Activated CD4-positive, alpha-beta T cell treated with anti-CD3 and anti-CD28 coated beads, Interleukin-2, amount 50 U/mL, for 1 hour (primary cell): ENCODE measurements at regions not wholly inside any gene's neighbourhood (a gene's known extent, or its start where the extent isn't known, plus 50 kb on each side); places are given as distances from the start of the nearest gene placed in this dataset.
"Not testable (repeated sequence)": the region's sequence is repeated elsewhere in the genome, so short reads cannot be mapped to it uniquely, and the experiment has no call there.

Experiments
- DNase-seq: peaks from one replicate; pipeline ENCODE4 v3.0.0-alpha.2; 2020

DNA sequence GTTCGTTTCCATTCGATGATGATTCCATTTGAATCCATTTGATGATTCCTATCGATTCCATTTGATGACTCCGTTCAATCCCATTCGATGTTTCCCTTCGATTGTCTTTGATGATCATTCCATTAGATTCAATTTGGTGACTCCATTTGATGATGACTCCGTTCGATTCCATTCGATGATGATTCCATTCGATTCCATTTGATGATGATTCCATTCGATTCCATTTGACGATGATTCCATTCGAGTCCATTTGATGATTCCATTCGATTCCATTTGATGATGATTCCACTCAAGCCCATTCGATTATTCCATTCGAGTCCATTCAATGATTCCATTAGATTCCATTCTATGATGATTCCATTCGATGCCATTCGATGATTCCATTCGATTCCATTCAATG, 2730.6 kb downstream of the RPIA start:
- not testable (repeated sequence) for DNase-seq

- not testable (repeated sequence) for DNase-seq
Measured at GRCh38 chr2:91427148-91427547, 2735.7 kb downstream of the RPIA start.

GRCh38 chr2:91441932-91442245, 2750.4 kb downstream of the RPIA start:
- not testable (repeated sequence) for DNase-seq

DNA sequence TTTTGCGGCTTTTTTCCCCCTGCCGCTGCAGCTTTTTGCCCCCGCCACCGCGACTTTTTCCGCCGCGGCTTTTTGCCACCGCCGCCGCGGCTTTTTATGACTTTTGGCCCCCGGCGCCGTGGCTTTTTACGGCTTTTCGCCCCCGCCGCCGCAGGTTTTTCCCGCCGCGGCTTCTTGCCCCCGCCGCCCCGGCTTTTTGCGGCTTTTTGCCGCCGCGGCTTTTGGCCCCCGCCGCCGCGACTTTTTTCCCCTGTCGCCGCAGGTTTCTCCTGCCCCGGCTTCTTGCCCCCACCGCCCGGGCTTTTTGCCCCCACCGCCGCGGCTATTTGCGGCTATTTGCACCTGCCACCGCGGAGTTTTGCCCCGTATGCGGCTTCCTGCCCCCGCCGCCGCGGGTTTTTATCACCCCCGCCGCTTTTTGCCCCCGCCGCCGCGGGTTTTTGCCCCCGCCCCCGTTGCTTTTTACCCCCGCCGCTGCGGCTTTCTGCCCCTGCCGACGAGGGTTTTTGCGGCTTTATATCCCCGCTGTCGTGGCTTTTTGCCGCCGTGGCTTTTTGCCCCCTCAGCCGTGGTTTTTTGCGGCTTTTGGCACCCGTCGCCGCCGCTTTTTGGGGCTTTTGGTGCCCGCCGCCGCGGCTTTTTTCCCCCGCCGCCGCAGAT, 2750.9 kb downstream of the RPIA start:
- peak; percentile 6 for DNase-seq

GRCh38 chr2:91442906-91443729, 2751.6 kb downstream of the RPIA start:
- peak; percentile 1 for DNase-seq

- not testable (repeated sequence) for DNase-seq
Measured at GRCh38 chr2:91443730-91444115, 2752.2 kb downstream of the RPIA start.

- not testable (repeated sequence) for DNase-seq
Measured at GRCh38 chr2:91445705-91446104, 2754.2 kb downstream of the RPIA start.

DNA sequence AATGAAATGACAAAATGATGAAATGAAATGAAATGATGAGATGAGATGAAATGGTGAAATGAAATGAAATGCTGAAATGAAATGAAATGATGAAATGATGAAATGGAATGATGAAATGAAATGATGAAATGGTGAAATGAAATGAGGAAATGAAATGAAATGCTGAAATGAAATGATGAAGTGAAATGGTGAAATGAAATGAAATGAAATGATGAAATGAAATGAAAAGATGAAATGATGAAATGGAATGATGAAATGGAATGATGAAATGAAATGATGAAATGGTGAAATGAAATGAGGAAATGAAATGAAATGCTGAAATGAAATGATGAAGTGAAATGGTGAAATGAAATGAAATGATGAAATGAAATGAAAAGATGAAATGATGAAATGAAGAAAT, 2755.0 kb downstream of the RPIA start:
- not testable (repeated sequence) for DNase-seq

- DNase-seq: not testable (repeated sequence)
Measured at GRCh38 chr2:91446915-91447314, 2755.4 kb downstream of the RPIA start.

DNA sequence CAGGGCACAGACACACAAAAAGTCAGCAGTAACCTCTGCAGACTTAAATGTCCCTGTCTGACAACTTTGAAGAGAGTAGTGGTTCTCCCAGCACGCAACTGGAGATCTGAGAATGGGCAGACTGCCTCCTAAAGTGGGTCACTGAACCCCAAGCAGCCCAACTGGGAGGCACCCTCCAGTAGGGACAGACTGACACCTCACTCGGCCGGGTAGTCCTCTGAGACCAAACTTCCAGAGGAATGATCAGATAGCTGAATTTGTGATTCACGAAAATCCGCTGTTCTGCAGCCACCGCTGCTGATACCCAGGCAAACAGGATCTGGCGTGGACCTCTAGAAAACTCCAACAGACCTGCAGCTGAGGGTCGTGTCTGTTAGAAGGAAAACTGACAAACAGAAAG, 2756.0 kb downstream of the RPIA start:
- DNase-seq: not testable (repeated sequence)

- not testable (repeated sequence) for DNase-seq
Measured at GRCh38 chr2:91462292-91462691, 2770.8 kb downstream of the RPIA start.

DNA sequence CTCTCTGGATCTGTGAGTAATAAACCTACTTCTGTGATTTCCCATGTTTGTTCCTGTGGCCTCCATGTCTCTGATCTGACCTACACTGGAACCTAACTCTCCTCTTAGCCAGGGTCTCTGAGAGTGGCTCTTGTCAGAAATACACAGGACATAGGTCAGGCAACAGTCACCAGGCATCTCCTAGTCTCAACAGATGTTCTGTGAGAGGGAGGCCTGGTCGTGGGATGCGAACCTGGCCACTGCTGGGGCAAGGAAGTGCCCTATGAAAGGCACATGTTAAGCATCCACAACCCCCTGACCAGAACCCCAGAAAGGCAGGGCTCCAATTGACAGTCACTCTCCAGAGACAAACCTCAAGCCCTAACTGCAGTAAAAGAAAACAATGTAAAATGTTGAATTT, 2771.5 kb downstream of the RPIA start:
- not testable (repeated sequence) for DNase-seq

- DNase-seq: not testable (repeated sequence)
Measured at GRCh38 chr2:91466780-91467363, 2775.4 kb downstream of the RPIA start.

DNA sequence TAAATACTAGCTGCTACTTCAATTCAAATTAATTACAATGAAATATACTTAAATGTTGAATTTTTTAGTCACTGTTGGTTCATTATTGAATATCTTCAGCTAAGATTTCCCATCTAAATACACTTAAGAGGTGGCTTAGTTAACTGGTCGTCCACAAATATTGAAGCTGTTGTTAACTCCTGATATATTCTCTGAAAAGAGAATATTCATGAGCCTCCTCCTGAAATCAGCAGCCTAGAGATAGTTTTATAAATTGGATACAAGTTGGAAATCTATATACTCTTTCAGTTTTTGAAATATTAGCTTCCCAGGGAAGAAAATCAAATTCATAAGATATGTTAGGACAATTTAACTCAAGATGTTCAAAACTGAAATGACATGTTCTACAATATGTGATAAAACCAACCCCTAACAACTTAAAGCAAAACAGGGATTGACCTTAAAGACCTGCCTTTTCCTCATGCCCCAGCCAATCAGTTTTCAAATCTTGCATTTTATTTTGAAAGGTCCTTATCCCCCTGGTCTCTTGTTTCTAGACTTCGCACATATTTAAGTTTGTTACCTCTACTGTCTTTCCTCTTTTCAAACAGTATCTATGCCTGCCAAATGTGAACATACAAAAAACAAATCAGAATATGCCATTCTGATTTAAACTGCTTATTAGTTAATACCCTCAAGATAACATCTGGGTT, 2784.9 kb downstream of the RPIA start:
- DNase-seq: not testable (repeated sequence)

DNA sequence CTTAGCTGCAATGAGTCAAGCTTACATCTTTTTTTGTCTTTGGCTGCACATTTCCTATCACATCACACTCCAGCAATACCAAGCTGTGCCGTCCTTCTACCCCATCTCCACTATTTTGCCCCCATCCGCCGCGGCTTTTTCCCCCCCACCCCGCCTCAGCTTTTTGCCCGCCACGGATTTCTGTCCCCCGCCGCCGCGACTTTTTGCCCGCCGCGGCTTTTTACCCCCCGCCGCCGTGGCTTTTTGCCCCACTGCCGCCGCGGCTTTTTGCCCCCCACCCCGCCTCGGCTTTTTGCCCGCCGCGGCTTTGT, 2785.4 kb downstream of the RPIA start:
- not testable (repeated sequence) for DNase-seq

GRCh38 chr2:91477291-91477690, 2785.8 kb downstream of the RPIA start:
- not testable (repeated sequence) for DNase-seq

- DNase-seq: peak; percentile 12
Measured at GRCh38 chr2:91477731-91478672, 2786.5 kb downstream of the RPIA start.

DNA sequence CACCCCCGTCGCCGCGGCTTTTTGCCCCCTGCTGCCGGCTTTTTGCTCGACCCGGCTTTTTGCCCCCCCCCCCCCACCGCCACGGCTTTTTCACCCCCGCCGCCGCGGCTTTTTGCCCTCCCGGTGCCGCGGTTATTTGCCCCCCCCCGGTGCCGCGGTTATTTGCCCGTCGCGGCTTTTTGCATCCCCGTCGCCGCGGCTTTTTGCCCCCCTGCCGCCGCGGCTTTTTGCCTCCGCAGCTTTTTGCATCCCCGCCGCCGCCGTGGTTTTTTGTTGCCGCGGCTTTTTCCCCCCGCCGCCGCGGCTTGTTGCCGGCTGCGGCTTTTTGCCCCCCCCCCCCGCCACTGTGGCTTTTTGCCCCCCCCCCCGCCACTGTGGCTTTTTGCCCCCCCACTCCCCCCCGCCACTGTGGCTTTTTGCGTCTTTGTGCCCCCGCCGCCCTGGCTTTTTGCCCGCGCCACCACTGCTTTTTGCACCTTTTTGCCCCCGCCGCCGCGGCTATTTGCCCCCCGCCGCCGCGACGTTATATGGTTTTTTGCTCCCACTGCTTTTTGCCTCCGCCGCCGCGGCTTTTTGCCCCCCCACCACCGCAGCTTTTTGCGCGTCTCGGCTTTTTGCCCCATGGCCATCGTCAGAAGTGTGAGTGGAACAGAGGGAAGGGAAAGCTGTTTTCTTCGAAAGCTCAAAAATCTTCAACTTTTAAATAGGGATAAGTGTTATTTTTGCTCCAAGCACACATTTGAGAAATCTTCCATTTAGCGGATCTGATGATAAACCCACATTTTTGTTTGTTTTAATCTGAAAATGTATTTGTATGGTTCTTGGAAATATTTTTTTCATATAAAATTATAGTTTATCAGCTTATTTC, 2787.6 kb downstream of the RPIA start:
- not testable (repeated sequence) for DNase-seq

- not testable (repeated sequence) for DNase-seq
Measured at GRCh38 chr2:91485226-91485625, 2793.8 kb downstream of the RPIA start.

DNA sequence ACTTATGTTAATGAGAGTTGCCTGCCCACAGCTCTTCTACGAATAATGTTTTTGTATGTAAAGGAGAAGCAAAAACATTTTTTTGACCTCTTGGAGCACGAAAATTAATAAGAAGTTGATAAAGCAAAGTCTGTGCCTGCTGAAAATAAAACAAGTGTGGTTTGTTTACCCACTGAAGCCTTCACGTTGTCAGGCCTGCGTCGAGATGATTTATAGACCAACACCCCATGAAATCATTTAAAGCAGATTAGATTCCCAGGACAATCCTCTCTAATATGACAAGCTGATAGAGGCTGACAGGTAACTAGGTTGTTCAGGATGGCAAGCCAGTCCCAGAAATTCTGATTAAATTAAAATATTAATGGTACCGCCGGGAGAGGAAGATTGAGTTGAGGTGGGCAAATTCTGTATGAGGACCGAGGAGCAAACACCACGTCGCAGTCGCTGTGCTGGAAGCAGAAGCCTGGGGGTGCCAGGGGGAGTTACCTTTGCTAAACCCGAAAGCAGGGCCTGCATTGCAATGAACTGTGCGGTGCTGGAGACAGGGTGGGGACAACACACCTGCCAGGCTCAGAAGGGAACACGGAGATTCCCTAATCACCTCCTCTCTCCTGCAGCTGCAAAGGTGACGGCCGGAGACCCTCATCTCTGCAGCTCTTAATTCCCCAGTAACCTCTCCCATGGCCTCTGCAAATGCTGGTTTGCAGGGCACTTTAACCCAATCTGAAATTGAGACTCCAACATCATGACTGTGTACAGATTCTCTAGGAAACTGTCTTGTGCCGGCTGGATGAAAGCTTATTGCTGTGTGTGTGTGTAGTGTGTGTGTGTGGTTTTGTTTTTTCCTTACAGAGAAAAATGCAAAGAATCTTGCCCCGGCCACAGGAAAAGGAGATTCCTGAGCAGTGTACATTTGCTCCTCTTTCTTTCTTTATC, 2805.9 kb downstream of the RPIA start:
- not testable (repeated sequence) for DNase-seq
